HG02973 (cell line): ENCODE measurements at regions not wholly inside any gene's neighbourhood (a gene's known extent, or its start where the extent isn't known, plus 50 kb on each side); places are given as distances from the start of the nearest gene placed in this dataset.
"Not testable (repeated sequence)": the region's sequence is repeated elsewhere in the genome, so short reads cannot be mapped to it uniquely, and the experiment has no call there.

Experiments used
- ATAC-seq: cut with Tn5 transposase; IDR thresholded peaks from one replicate; pipeline ENCODE4 v1.9.1; 2021; ENCODE audit warnings: moderate library complexity; ENCODE audit not compliant: unreplicated experiment

GRCh38 chr7:76735668-76736067, 108.6 kb upstream of the POMZP3 start:
- peak; percentile 58 for ATAC-seq

- not testable (repeated sequence) for ATAC-seq
These were observed 101.5 kb upstream of the POMZP3 start for GRCh38 chr7:76728571-76728974.

DNA sequence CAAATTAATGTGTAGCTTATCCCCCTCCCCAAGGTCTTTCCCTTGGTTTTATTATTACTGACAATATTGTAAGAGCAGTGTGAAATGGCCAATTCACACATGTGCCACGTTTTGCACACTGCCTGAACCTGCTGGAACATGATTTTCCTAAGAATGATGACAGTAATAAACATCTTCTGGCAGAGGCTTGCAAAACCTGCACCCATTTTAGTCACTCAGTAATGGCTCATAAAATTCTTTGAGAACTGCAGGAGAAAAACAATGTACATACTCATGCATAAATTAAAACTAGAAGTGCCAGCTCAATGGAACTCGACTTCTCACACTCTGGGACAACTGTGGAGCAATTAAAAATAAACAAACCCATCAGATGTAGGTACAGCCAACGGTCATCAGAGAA, 96.8 kb upstream of the POMZP3 start:
- not testable (repeated sequence) for ATAC-seq

- ATAC-seq, result not testable (repeated sequence)
These were observed 89.5 kb upstream of the POMZP3 start for GRCh38 chr7:76716551-76716950.

DNA sequence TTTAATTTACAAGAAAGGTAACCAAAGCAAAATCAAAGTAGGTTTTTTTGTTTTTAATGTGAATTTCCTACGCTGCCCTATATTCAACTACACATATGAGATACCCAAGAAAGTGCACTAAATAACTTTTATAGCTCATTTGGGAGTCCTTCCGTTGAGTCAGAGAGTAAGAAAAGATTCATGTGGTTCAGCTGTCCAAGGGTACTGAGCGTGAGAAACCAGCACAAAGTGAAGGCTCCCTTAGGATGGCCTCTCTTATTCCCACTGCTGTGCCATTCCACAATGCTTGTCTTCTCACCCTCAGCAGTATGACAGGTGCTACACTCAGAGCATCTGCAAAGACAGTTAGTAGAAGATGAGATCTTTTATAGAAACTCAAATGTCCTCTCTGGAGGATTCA, 85.8 kb upstream of the POMZP3 start:
- not testable (repeated sequence) for ATAC-seq

DNA sequence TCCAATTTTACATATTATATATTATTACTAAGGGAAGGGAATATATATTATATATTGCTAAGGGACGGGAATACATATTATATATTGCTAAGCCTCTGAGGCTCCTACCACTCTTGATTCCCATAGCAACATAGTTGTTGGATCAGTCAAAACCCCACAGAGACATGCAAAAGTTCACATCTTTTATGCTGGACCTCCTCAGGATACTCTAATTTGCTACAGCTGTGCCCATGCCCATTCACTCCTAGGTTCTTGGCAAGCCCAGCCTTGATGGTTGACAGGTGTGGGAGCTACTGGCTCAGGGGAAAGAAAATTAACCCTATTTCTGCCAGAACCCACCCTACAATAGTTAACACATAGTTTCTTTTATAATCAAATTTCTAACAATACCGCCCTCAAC, 84.6 kb upstream of the POMZP3 start:
- ATAC-seq, result not testable (repeated sequence)

- not testable (repeated sequence) for ATAC-seq
These were observed 82.6 kb upstream of the POMZP3 start for GRCh38 chr7:76709703-76710102.

- not testable (repeated sequence) for ATAC-seq
These were observed 81.4 kb upstream of the POMZP3 start for GRCh38 chr7:76708446-76708845.

- ATAC-seq, result not testable (repeated sequence)
These were observed 76.7 kb upstream of the POMZP3 start for GRCh38 chr7:76703815-76704214.

DNA sequence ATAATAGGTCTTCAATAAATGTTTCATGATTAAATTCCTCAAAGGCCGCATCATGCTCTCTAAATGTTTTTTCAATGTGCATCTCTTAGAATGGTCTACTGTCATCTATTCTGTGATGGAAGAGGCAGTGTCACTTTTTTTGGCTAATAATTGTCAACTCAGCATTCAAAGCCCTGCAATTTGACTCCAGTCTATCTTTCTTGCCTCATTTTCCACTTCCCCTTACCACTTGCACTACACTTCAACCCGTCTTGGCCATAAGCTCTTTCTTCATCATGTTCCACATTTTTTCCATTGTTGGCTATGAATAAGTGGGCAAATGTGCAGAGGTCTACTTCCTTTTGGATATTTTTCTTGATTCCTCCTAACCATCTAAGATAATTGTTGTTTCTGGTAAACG, 59.2 kb upstream of the POMZP3 start:
- ATAC-seq, result not testable (repeated sequence)

DNA sequence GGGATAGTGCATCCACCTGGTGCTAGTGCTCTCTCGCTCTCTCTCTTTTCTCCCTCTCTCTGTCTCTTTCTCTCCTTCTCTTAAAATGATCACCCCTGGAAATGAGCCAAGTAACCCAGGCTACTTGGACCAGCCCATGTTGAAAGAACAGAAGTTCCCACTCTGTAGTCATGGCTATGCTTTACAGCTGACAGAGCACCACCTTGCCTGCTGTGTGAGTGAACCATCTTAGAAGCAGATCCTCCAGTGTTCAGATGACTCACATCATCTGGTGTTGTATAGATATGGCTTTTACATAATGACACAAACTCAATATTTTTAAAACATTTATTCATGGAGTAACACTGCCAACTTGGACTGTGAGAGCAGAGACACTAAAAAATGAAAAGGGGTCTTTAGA, 57.7 kb upstream of the POMZP3 start:
- not testable (repeated sequence) for ATAC-seq

- ATAC-seq, result not testable (repeated sequence)
These were observed 56.6 kb upstream of the POMZP3 start for GRCh38 chr7:76683631-76684030.

GRCh38 chr7:76681810-76682209, 54.7 kb upstream of the POMZP3 start:
- ATAC-seq, result not testable (repeated sequence)

GRCh38 chr7:76679174-76679573, 52.1 kb upstream of the POMZP3 start:
- ATAC-seq, result not testable (repeated sequence)

GRCh38 chr7:76678500-76678899, 51.4 kb upstream of the POMZP3 start:
- ATAC-seq, result not testable (repeated sequence)

DNA sequence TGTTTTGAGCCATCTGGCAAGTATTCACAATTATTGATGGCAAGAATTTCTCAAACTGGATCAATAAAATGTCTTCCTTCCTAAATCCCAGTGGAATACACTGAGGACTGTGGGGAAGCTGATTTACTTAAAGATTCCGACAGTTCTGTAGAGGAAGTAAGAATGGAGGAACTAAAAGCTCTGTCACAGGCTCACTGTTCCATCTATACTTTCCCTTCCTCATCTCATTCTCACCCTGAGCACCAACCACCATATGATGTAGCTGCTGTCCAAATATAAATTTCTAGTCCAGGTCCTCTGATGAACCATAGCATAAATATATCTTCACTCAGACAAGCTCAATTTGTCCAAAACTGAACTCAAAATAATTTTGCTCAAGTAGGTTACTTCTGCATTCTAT, 49.8 kb upstream of the POMZP3 start:
- not testable (repeated sequence) for ATAC-seq
